HG02610 (cell line): ENCODE measurements at regions not wholly inside any gene's neighbourhood (a gene's known extent, or its start where the extent isn't known, plus 50 kb on each side); places are given as distances from the start of the nearest gene placed in this dataset.
A peak's percentile ranks its signal among the peaks of the same experiment; 100 is the strongest.

Experiments
- ATAC-seq: cut with Tn5 transposase; IDR thresholded peaks from one replicate; pipeline ENCODE4 v1.9.1; 2021; ENCODE audit warnings: mild to moderate bottlenecking, moderate library complexity; ENCODE audit not compliant: unreplicated experiment

DNA sequence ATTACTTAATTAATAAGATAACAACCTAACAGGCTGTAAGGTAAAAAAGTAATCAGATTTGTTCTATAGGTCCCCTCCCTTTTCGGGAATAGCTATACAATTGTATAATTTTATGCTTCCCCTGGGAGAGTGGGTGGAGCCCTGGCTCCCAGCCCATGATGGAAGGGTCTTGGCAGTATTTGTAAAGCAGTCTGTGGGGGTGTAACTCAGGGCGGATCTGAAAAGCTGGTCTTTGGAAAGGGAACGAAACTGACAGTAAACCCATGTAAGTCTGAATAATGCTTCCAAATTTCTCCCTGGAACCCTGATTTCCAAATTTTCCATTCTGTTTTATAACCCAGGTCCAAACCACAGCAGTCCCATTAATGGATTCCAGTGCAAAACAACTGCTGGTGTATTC lies 110.4 kb downstream of the DAD1 start:
- no peak for ATAC-seq

GRCh38 chr14:22478247-22478646 lies 110.8 kb downstream of the DAD1 start:
- ATAC-seq: no peak

DNA sequence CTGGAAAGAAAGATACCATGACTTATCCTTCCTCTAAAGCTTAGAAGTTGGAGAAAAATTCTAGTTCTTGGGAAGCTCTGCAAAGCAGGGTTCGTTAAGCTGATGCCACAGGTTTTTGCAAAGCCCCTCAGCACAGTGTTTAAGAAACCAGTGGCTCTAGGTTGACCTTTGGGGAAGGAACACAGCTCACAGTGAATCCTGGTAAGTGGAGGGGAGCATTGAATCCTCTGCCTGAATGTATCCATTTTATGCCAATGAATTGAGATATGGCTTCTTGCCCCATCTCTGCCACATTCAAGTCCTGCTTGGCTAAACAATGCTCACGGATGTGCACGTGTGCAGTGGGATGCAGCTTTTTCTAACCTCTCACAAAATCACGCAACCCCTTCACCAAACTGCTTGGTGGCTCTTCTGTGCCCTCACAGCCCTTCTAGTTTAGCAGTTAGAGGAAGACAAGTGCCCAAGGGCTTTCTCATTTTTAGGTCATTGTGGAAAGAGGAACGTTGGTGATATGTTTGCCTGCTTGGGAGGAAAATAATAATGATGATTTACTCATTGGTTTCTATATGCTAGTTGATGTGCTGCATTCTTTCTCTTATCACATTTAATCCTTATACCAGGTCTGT lies 111.3 kb downstream of the DAD1 start:
- ATAC-seq: no peak

GRCh38 chr14:22476887-22477286 lies 112.1 kb downstream of the DAD1 start:
- ATAC-seq: no peak

DNA sequence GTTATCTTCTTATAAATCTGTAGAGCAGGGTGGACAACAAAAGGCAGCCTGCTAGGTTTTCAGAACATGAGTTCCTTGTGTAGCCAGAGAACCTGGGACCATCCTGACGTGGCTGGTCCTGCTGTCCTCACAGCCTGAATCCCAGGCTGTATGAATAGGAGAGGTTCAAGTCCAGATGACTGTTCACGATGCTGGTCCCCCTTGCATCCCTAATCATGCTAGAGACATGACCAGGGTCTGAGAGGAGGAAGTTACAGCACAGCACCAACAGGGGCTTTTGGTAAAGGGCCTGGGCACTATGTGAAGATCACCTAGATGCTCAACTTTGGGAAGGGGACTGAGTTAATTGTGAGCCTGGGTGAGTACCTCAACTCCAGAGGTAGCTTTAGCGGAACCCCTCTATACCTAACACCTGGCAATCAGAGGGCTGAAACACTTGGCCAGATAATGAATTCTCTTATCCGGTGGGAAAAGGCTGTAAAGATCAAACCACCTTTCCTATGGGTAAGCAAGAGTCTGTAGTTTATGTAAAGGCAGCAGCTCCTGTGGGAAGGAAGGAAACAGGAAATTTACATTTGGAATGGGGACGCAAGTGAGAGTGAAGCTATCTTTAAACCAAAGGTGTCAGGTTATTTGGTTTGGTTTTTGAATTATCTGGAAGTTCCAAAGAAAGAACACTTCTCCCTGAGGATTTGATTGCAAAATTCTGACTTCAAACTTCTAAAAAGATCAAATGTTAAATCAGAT lies 112.8 kb downstream of the DAD1 start:
- ATAC-seq: no peak

DNA sequence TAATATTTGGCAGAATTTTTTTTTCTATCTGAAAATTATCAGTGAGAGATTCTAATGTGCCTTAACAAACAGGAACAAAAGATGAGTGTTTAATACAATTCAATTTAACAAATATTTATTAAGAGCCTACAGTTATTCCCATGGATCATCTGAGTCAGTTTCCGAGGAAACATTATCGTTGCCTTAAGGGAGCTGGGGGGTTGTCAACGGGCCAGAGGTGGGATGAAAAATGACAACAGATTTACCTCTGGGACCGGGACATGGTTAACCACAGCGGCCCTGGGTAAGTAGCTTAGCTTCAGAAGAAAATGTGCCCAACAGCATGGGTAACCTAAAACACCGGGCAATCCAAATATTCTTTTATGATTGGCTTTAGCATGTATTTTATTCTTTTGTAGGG lies 113.6 kb downstream of the DAD1 start:
- no peak for ATAC-seq

- no peak for ATAC-seq
Measured at GRCh38 chr14:22474730-22475351, 114.2 kb downstream of the DAD1 start.

DNA sequence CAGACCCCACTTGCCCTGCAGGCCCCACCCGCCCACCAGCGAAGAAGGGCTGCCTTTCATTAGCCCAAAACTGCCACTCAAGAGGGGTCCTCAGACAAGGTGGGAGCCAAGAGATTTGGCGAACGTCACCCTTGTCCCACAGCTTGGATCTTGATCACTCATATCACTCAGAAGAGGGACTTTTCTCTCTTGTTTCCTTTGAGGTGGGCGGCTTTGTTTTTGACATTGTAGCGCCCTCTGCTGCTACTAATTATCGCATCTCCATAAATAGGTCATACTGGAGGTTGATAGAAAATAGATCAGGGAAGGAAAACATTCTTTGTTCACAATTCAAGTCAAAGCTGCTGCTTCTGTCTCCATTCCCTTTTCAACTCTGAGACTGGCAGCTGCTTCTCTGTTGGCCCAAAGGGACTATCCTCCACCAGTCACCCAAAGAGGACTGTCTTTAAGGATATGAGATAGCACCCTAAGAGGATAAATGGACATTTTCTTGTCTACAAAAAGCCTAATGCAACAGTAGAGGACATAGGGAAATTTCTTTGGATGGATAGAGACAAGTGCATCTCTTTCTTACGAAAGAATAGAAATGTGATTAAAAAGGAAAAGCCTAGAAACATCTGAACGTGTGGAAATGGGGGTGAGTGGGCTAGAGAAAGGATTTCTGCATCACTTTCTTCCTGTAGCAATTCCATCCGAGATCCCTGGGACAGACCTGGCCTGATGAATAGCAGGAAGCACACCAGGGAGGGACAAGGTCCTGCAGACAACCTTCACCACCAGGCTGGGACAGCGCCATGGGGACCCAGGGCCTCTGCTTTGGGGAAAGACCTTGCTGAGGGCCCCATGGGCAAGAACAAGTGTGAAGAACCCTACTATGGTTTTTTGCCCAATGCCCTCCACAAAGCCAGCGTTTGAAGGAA lies 115.8 kb downstream of the DAD1 start:
- peak; percentile 53 for ATAC-seq

DNA sequence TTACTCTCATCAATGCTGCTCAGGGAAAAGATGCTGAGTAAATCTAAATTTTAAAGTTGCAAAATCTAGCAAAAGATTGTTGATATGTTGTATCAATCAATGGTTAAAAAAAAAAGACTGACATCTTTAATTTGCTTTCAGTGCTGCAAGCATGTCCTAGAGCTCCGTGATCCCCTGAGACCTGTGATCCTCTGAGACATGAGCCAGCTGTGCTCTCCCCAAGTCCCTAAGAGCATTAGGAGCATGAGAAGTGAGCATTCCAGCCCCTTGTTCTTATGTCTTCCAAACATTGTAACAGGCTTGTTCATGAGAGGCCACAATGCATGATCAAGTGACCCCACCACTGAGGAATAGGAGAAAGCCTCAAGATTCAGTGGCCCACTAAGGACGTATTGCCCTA lies 116.6 kb downstream of the DAD1 start:
- ATAC-seq: no peak

GRCh38 chr14:22471545-22472121 lies 117.4 kb downstream of the DAD1 start:
- no peak for ATAC-seq

GRCh38 chr14:22469538-22470303 lies 119.3 kb downstream of the DAD1 start:
- no peak for ATAC-seq

GRCh38 chr14:22468830-22469229 lies 120.2 kb downstream of the DAD1 start:
- no peak for ATAC-seq

- ATAC-seq: peak; percentile 61
Measured at GRCh38 chr14:22466491-22466890, 122.5 kb downstream of the DAD1 start.

DNA sequence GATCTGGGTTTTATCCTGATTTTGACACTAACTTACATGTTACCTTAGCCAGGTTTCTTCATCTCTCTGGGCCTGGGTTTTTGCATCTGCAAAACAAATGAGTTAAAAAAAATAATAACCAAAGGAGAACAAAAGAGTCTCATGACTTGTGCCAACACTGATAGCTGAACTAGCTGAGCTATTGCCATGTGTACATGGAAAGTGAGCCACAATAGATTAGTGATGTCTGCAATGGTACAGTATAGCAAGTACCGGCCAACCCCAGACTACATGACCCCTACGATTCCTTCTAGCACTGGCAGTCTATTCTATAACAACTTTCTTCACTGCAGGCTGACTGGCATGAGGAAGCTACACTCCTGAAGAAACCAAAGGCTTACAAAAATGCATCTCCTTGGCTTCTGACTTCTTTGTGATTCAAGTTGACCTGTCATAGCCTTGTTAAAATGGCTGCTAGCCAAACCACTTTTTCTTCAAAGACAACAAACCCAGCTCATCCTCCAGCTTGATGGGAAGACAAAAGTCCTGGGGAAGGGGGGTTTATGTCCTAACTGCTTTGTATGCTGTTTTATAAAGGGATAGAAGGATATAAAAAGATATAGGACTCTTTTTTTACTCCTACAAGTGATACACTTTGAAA lies 123.7 kb downstream of the DAD1 start:
- no peak for ATAC-seq

- peak; percentile 69 for ATAC-seq
Measured at GRCh38 chr14:22464422-22465142, 124.4 kb downstream of the DAD1 start.

DNA sequence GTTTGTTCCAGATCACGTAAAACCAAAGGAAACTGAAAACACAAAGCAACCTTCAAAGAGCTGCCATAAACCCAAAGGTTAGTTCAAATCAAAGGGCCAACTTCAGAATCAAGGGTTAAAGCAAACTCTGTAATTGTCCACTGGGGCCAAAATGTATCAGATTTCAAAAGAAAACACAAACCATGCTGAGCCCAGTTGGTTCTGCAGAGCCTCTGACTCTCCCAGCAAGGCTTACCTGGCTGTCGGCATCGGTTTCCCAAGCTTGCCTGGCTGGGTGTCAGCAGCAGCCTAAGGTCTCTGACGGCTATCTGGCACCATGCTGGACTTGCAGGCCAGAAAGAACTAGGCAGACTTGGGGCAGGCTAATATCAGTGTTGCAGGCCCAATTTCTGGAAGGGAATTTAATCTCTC lies 125.3 kb downstream of the DAD1 start:
- ATAC-seq: no peak

GRCh38 chr14:22462923-22463322 lies 126.1 kb downstream of the DAD1 start:
- ATAC-seq: no peak

DNA sequence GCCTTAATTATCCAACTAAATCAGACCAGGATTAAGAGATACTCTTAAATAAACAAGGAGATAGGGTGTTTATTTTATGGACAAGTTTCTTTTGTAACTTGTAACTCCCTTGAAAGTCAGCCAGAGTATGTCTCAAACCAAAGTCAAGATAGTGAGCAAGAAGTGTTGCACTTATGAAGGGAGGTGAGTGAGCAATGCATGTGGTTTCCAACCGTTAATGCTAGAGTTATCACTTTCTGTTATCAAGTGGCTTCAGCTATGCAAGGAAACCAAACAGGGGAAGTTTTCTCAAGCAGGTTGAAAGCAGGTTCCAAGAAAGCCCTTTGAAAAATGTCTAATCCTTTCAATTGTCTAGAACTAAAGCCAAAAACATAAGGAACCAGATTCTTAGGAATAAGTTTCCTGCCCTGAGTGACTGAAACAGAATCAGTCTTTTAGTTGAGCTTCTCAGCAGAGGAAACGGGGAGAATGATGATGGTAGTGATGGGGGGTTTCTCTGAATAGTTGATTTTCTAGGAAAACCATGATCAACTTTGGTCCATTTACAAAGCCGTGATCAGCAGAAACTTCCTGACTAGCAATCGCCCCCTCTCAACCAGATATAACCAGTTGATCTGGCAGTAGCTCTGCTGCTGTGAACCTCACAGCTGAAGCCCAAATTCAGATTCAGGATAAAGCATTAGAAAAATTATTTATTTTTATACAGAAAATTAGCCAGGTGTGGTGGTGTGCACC lies 128.4 kb downstream of the DAD1 start:
- ATAC-seq: no peak
